ENCODE measurements at regions not wholly inside any gene's neighbourhood (a gene's known extent, or its start where the extent isn't known, plus 50 kb on each side); places are given as distances from the start of the nearest gene placed in this dataset.

GRCh38 chr11:45484326-45484883, 181.0 kb downstream of the CHST1 start:
- TF ChIP-seq CTCF (IDR thresholded peaks at IDR 0.05): no peak
- no peak for TF ChIP-seq EZH2 (IDR thresholded peaks at IDR 0.05)

Data from neural progenitor cell (in vitro differentiated cells).